GM12873 (cell line): ENCODE measurements at regions not wholly inside any gene's neighbourhood (a gene's known extent, or its start where the extent isn't known, plus 50 kb on each side); places are given as distances from the start of the nearest gene placed in this dataset.

Experiments
- TF ChIP-seq, protein P1 (sequence below): IDR thresholded peaks from 2 replicates; pipeline ENCODE4 v1.5.1; 2012; ENCODE audit warnings: low read depth, mild to moderate bottlenecking, moderate library complexity, low read length, control low read depth; ENCODE audit not compliant: insufficient read depth; ENCODE audit errors: missing control alignments

DNA sequence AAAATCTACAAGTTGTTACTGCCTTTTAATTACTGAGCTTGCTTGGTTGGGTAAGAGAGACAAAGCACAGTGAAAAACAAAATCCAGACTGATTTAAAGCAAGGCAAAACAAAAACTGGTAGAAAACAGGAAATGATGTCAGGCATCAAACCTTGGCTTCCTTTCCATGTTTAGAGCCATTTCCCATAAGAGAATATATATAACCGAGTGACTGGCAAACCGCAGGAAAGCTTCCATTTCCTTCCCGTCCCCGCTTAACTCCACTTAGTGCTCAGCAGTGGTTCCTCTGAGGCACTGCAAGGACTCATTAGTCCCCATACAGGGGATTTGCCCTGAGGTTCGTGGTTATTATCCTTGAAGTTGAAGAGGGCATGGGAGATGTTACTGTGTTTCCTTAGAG, 446.3 kb downstream of the LPIN1 start:
- TF ChIP-seq, protein P1, sequence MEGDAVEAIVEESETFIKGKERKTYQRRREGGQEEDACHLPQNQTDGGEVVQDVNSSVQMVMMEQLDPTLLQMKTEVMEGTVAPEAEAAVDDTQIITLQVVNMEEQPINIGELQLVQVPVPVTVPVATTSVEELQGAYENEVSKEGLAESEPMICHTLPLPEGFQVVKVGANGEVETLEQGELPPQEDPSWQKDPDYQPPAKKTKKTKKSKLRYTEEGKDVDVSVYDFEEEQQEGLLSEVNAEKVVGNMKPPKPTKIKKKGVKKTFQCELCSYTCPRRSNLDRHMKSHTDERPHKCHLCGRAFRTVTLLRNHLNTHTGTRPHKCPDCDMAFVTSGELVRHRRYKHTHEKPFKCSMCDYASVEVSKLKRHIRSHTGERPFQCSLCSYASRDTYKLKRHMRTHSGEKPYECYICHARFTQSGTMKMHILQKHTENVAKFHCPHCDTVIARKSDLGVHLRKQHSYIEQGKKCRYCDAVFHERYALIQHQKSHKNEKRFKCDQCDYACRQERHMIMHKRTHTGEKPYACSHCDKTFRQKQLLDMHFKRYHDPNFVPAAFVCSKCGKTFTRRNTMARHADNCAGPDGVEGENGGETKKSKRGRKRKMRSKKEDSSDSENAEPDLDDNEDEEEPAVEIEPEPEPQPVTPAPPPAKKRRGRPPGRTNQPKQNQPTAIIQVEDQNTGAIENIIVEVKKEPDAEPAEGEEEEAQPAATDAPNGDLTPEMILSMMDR = no peak

DNA sequence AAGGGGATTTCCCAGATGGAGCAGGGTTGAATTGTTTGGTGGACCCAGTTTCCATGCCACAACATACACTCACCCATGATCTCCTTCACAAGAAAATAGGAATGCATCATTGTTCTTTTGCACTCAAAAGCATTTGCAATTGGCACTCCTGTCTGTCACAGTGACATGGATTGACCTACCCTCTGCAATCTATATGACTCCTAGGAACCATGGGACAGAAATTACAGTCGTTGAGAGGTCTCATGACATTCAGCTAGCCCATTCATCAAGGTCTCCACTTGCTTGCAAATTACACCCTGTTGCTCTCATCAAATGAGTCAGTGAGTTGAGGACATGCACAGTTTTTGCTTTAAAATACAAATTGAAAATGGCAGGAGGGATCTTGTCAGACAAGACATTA, 448.5 kb downstream of the LPIN1 start:
- TF ChIP-seq, protein P1 = no peak

DNA sequence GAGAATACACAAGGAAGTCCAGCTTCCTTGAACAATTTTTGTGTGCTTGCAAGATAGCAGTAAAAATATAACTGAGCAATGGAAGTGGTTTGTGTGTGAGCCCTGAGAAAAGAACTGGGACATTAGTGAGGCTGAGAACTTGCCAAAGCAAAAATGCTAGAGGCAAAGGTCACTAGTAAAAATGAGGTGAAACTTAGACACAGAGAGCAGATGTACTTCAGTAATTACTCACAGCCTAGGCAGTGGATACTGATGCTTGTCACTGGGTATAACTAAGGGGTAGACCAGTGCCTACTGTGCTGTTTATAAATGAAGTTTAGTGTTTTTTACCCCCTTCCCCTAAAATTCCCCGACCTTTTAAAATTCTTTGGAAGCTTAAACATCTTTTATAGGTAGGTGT, 450.1 kb downstream of the LPIN1 start:
- TF ChIP-seq, protein P1 = no peak

DNA sequence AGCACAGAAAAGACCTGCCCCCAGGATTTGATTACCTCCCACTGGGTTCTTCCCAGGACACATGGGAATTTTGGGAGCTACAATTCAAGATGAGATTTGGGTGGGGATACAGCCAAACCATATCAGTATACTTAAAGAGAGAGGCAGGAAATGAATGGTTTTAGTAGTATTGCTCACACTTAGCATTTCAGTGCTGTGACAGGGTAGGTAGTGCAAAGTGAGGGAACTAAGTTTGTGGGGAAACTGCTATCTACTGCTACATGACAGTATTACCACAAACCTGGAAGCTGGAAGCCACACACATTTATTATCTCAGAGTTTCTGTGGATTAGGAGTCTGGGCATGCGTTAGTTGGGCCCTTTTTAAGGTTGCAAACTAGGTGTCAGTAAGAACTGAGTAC, 450.7 kb downstream of the LPIN1 start:
- TF ChIP-seq, protein P1 = no peak

DNA sequence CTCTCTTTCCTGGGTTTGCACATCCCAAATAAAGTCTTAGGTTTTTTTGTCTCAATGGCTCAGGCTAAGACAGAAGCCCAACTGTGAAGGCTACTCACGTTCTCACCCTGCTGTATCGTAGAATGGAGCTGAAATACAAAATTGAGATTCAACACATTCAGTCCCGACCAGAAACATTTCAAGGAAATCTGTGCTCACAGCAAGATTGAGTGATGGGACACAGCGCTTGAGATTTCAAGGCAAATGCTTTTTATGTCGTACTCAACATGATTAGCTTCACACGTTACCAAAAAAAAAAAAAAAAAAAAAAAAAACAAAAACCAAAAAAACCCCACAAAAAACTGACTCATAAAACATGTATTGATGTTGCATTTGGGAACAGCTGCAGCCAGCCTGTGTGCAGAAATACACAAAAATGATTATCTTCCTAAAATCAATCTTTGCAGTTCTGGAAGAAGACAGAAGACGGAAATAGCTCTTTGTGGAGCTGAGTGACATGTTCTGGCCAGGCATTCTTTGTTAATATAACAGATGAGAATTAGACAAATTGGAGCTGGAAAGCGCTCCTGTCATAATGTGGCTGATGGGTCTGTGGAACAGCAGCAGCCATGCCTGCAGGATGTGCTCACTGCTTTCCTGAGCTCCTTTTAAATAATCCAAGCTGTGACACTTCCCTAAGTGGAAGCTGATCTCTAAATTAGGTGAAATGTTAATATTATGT, 453.2 kb downstream of the LPIN1 start:
- TF ChIP-seq, protein P1 = no peak

DNA sequence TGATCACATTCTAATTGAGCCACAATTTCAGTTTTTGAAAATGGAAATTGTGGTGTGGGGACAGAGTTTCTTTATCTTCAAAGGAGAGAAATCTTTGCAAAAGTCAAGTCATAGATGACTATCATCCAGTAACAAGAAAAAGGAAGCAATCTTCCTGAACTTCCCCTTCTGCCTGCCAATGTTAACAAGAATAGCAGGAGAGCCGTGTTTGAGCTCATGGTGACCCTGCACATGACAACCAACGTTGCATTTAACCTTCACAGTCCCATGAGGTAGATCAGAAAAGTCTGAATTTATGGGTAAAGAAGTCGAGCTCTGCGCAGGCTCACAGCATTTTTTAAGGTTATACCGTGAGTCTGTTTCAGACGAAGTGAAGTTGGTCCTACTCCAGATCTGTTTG, 454.9 kb downstream of the LPIN1 start:
- TF ChIP-seq, protein P1 = no peak

DNA sequence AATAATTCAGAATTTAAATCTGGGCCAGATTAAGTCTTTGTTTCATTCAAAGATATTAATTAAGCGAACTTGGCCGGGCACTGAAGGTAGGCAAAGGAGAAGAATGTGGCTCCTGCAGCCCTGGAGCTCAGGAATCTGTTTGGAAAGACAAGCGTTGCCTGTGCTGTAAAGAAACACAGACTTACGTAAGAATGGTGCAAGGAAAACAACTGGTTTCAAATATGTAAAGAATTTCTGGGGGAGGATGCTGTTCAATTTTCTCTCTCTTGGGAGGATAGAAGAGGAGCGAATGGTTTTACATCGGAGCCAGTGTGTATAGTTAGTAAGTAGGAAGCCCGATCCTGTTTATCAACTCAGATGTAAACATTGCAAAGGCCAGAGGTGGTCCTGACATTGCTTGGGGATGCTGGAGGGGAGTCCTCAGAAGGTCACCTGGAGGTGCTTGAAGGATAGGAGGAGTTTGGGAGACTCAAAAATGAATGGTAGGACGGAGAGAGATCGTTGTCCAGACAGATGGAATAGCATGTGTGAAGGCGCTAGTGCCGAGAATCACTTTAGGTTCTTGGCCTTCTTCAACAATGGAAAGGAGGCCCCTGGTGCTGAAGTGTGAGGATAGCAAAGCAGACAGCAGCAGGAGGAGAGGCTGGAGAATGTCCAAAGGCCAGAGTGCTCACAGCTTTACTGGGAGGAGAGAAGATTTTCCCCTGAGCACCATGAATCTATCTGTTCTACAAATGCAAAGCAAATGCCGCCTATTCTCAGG, 456.1 kb downstream of the LPIN1 start:
- TF ChIP-seq, protein P1 = no peak
